ENCODE measurements at regions not wholly inside any gene's neighbourhood (a gene's known extent, or its start where the extent isn't known, plus 50 kb on each side); places are given as distances from the start of the nearest gene placed in this dataset.

DNA sequence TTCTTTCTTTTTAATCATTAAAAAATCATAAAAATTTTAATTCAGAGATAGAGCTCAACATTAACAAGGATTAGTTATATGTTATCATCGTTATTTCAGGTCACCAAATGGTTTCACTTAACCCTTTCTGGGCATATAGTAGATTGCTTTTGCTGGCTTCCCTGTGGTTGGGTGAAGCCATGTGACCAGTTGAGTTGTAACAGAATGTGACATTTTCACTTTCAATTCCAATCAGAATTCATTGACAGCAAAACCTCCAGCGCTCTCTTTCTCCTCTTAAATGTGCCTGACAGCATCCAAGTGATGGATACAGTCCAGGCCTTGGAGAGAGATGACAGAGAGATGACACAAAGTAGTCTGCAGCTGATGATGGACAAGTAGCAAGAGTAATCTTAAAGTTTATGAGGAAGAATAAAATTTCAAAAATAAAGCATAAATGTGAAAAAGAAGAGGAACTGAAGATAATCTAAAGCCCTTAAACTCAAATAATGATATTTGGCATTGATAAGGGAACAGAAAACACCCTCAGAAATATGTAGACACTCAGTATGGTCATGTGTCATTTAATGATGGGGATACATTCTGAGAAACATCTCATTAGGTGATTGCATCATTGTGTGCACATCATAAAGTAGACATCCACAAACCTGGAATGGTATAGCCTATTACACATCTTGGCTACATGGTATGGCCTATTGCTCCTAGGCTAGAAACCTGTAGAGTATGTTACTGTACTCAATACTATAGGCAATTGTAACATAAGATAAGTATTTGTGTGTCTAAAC lies 92.3 kb upstream of the QRFPR start:
- TF ChIP-seq, protein P1, sequence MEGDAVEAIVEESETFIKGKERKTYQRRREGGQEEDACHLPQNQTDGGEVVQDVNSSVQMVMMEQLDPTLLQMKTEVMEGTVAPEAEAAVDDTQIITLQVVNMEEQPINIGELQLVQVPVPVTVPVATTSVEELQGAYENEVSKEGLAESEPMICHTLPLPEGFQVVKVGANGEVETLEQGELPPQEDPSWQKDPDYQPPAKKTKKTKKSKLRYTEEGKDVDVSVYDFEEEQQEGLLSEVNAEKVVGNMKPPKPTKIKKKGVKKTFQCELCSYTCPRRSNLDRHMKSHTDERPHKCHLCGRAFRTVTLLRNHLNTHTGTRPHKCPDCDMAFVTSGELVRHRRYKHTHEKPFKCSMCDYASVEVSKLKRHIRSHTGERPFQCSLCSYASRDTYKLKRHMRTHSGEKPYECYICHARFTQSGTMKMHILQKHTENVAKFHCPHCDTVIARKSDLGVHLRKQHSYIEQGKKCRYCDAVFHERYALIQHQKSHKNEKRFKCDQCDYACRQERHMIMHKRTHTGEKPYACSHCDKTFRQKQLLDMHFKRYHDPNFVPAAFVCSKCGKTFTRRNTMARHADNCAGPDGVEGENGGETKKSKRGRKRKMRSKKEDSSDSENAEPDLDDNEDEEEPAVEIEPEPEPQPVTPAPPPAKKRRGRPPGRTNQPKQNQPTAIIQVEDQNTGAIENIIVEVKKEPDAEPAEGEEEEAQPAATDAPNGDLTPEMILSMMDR (IDR thresholded peaks at IDR 0.05; ENCODE audit: insufficient read depth, low read length, missing control alignments) = no peak
- no peak overlapping the region for H3K4me3 ChIP-seq (ENCODE audit: low read depth, low read length)
- ChIA-PET CTCF (interaction anchor here (0.7 to 2.5 kb wide), 3 partner anchors 10 to 264 kb away, joined by 3 to 14 read pairs (median 4); no protein-coding TSS in a partner anchor), POLR2A (no interaction called here)
- DNase-seq (ENCODE audit: low read depth, low spot score) = no peak

DNA sequence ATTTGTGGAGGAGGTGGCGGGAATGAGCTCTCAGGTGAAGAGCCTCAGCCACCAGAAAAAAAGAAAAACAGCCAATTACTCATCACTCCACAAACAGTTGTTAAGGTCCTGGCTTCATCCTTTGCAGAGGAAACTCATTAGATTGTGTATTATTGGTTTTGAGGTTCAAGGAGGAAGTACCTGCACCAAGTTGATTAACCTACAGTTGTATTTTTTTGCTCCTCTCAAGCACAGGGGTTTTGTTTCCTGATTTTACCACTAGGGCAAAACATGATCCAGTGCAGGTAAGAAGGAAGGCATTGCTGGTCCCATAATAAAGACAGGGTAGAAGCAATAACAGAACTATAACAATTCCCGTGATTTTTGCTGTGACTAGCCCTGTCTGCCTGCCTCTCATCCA lies 84.0 kb upstream of the QRFPR start:
- TF ChIP-seq, protein P1 (IDR thresholded peaks at IDR 0.05; ENCODE audit: insufficient read depth, low read length, missing control alignments) = no peak
- no peak for DNase-seq (ENCODE audit: low read depth, low spot score)
- no peak overlapping the region for H3K4me3 ChIP-seq (ENCODE audit: low read depth, low read length)
- ChIA-PET POLR2A (no interaction called here), CTCF (interaction anchor here (2.5 kb wide), 1 partner anchor 272 kb away, joined by 9 read pairs; no protein-coding TSS in a partner anchor)

DNA sequence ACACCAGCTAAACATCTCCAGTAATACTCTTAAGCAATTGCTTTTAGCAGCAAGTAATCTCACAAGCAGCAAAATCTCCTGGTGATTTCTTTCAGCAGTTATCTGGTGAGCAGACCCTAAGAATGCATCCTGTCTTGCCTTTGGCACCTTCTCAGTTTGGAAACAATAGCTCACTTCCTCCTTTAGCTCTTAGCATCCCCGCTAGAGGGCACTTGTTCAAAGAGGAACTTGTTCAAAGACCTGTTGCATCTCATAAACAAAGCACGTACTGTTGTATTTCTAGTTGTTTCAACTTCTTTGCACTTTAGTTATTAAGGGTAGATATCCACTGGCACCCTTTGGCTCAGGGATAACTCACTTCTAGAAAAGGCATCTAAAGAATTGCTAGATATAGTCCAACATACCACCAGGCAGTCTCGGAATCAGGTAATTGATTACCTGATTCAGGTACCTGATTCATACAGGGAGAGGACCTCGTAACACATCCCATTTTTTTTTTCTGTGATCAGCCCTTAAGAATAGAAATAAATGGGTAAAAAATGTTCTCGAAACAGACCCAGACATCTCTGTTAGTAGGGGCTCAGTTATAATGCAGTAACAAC lies 81.9 kb upstream of the QRFPR start:
- POLR2A ChIA-PET = no interaction called here
- CTCF ChIA-PET = interaction anchor here (0.7 to 2.8 kb wide), 22 partner anchors 8 to 277 kb away, joined by 3 to 51 read pairs (median 4); no protein-coding TSS in a partner anchor
- TF ChIP-seq, protein P1 (IDR thresholded peaks at IDR 0.05; ENCODE audit: insufficient read depth, low read length, missing control alignments) = peak; percentile 69
- no peak overlapping the region for H3K4me3 ChIP-seq (ENCODE audit: low read depth, low read length)
- peak; percentile 7 for DNase-seq (ENCODE audit: low read depth, low spot score)

DNA sequence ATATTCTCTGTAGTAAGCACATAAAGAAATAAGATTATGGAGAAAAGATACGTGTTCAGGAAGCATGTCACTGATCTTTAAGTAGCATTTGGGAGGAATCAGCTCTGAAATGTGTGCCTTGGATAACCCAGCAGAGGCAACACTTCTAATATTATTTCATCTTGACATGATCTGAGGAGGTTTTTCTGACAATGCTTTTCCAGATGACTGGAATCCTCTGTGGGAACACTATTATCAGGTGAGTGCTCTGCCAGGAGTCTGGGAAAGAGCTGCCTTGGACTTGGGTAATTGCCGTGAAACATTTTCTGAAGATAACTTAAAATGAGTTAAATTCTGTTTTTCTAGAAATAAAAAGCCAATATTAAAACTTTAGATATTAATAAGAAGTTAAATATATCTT lies 78.2 kb upstream of the QRFPR start:
- CTCF ChIA-PET = interaction anchor here (2.1 kb wide), 1 partner anchor 278 kb away, joined by 9 read pairs; no protein-coding TSS in a partner anchor
- TF ChIP-seq, protein P1 (IDR thresholded peaks at IDR 0.05; ENCODE audit: insufficient read depth, low read length, missing control alignments) = no peak
- POLR2A ChIA-PET = no interaction called here
- H3K4me3 ChIP-seq (ENCODE audit: low read depth, low read length) = no peak overlapping the region
- DNase-seq (ENCODE audit: low read depth, low spot score) = no peak

DNA sequence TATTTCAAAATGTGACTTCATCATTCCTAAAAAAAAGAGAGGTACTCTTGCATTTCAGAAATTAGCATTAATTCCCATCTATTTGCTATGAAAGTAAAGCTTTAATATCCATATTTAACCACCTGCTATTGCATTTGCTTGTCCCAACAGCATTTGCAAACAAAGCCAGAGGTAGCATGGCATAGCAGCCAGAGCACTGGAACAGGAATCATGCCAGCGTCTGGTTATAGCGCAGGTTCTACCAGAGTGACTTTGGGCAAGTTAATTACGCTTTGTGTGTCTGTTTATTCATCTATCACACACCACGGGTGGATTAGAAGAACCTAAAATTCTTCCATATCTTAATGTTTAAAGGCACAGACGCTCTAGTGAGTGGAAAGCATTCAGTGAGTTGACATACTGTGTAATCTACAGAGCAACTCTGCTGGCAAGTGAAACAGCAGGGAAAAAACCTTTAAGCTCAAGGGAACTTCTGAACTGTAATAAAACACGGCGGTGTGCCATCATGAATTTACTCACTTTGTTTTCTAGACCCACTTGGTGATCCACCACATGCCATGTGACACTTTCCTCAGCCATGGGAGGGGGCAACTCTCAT lies 76.6 kb upstream of the QRFPR start:
- no peak for DNase-seq (ENCODE audit: low read depth, low spot score)
- TF ChIP-seq, protein P1 (IDR thresholded peaks at IDR 0.05; ENCODE audit: insufficient read depth, low read length, missing control alignments) = no peak
- ChIA-PET CTCF (no interaction called here), POLR2A (no interaction called here)
- no peak overlapping the region for H3K4me3 ChIP-seq (ENCODE audit: low read depth, low read length)

DNA sequence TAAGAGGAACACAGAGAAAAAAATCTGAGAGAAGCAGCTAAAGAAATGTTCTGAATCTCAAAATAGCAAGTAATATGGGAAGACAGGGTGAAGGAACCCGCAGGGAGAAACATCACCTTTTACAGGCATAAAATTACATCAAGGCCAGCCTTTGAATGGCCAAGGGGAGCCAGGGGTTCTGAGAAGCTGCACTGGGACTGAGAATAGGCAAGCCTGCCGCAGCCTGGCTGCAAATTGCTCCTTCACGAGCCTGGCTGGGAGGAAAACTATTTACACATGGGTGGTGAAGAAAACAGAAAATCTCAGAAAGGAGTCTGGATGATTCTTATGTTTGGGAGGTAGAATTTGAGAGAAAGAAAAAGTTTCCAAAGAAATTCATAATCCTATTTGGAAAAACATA lies 74.5 kb upstream of the QRFPR start:
- POLR2A ChIA-PET = no interaction called here

More for the DNA sequence above, 74.5 kb upstream of the QRFPR start:
- CTCF ChIA-PET = no interaction called here
- H3K4me3 ChIP-seq (ENCODE audit: low read depth, low read length) = no peak overlapping the region
- TF ChIP-seq, protein P1 (IDR thresholded peaks at IDR 0.05; ENCODE audit: insufficient read depth, low read length, missing control alignments) = no peak
- no peak for DNase-seq (ENCODE audit: low read depth, low spot score)
